HG03097 (cell line): ENCODE measurements at regions not wholly inside any gene's neighbourhood (a gene's known extent, or its start where the extent isn't known, plus 50 kb on each side); places are given as distances from the start of the nearest gene placed in this dataset.

Source experiments
- ATAC-seq: cut with Tn5 transposase; IDR thresholded peaks from one replicate; pipeline ENCODE4 v1.9.1; 2021; ENCODE audit not compliant: unreplicated experiment, low FRiP score

- no peak for ATAC-seq
These were observed 323.3 kb upstream of the SLC30A5 start for GRCh38 chr5:68770551-68770950.

GRCh38 chr5:68771221-68771620, 322.6 kb upstream of the SLC30A5 start:
- no peak for ATAC-seq

GRCh38 chr5:68771732-68772131, 322.1 kb upstream of the SLC30A5 start:
- no peak for ATAC-seq

GRCh38 chr5:68776381-68776780, 317.4 kb upstream of the SLC30A5 start:
- no peak for ATAC-seq

GRCh38 chr5:68777135-68777534, 316.7 kb upstream of the SLC30A5 start:
- no peak for ATAC-seq

GRCh38 chr5:68778484-68778883, 315.3 kb upstream of the SLC30A5 start:
- no peak for ATAC-seq

GRCh38 chr5:68780299-68780955, 313.4 kb upstream of the SLC30A5 start:
- ATAC-seq, result no peak

- no peak for ATAC-seq
These were observed 300.7 kb upstream of the SLC30A5 start for GRCh38 chr5:68793074-68793473.

- no peak for ATAC-seq
These were observed 299.8 kb upstream of the SLC30A5 start for GRCh38 chr5:68793993-68794392.

- no peak for ATAC-seq
These were observed 298.6 kb upstream of the SLC30A5 start for GRCh38 chr5:68795190-68795589.

GRCh38 chr5:68798877-68799843, 294.7 kb upstream of the SLC30A5 start:
- ATAC-seq, result no peak

GRCh38 chr5:68802430-68802829, 291.4 kb upstream of the SLC30A5 start:
- no peak for ATAC-seq

- ATAC-seq, result no peak
These were observed 289.9 kb upstream of the SLC30A5 start for GRCh38 chr5:68803881-68804319.

- no peak for ATAC-seq
These were observed 289.5 kb upstream of the SLC30A5 start for GRCh38 chr5:68804343-68804742.

GRCh38 chr5:68805444-68805843, 288.4 kb upstream of the SLC30A5 start:
- no peak for ATAC-seq

- ATAC-seq, result no peak
These were observed 276.2 kb upstream of the SLC30A5 start for GRCh38 chr5:68817632-68818031.

- ATAC-seq, result no peak
These were observed 275.6 kb upstream of the SLC30A5 start for GRCh38 chr5:68818057-68818695.

- no peak for ATAC-seq
These were observed 274.9 kb upstream of the SLC30A5 start for GRCh38 chr5:68818870-68819269.

GRCh38 chr5:68821056-68821455, 272.8 kb upstream of the SLC30A5 start:
- no peak for ATAC-seq

GRCh38 chr5:68822796-68823195, 271.0 kb upstream of the SLC30A5 start:
- ATAC-seq, result no peak

GRCh38 chr5:68823301-68823700, 270.5 kb upstream of the SLC30A5 start:
- ATAC-seq, result no peak
